GM18498 (cell line): ENCODE measurements at regions not wholly inside any gene's neighbourhood (a gene's known extent, or its start where the extent isn't known, plus 50 kb on each side); places are given as distances from the start of the nearest gene placed in this dataset.

ENCODE experiments used
- ATAC-seq: cut with Tn5 transposase; IDR thresholded peaks from one replicate; pipeline ENCODE4 v1.9.1; 2021; ENCODE audit warnings: mild to moderate bottlenecking, moderate library complexity; ENCODE audit not compliant: unreplicated experiment

DNA sequence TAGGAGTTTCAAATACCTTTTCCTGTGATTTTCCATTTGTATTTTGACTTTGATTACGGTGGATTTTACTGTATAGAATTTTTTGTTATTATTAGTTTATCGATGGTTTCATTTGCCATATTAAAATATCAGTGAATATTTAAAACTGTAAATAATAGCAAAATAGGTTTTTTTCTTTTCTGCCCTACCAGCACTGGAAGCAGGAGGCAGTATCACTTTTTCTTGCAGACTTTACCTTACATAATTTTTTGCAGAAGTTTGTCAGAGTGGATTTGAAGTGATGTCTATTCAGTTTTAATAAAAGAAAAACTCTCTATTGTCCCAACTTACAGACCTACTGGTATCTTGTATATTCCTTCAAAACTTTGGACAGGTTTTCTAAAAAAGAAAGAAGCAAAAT lies 213.6 kb downstream of the CENPF start:
- ATAC-seq: no peak

- ATAC-seq: no peak
These were observed 220.5 kb downstream of the CENPF start for GRCh38 chr1:214823311-214824117.

GRCh38 chr1:214824763-214825162 lies 221.8 kb downstream of the CENPF start:
- ATAC-seq: no peak

DNA sequence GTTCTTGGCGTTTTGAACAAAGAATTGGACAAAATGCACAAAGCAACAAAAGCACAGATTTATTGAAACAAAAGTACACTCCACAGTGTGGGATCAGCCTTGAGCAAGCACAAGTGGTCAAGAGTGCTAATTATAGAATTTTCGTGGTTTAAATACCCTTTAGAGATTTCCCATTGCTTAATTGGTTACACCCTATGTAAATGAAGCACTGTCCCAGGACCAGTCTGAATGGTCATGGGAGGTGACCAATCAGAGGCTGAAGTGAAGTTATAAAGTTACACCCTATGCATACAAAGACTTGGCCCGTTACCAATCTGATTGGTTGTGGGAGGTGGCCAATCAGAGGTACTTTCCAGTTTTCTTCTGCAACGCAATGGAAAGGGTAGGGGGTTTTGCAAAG lies 223.6 kb downstream of the CENPF start:
- ATAC-seq: no peak

DNA sequence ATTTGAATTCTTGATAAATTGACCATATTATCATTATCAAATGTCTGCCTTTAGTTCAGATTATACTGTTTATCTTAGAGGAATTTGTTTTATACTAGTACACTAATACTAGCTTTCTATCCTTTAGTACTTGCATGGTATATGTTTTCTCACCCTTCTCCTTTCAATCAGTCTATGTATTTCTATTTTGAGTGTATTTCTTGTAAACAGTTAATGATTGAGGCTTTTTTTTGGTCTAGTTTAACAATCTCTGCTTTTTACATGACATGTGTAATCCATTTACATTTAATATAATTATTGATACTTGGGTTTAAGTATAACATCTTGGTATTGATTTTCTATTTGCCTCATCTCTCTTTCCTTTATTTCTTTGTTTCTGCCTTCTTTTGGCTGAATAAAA lies 224.9 kb downstream of the CENPF start:
- no peak for ATAC-seq

DNA sequence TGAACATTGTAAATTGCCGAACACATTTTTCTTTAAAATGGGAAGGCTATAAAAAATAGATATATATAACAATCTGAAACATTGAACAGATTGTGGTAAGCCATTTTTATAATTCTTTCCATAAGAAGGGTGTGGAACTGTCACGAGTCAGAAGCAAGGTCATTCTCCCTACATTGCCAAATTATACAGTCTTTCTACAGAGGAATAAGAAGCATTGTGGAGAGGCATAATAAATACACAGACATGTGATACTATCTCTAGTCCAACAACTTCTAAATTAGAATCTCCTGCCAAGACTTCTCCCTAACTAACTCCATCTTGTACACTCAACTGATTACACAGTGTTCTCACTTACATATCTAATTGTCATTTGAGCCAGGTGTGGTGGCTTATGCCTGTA lies 227.9 kb downstream of the CENPF start:
- ATAC-seq: no peak

DNA sequence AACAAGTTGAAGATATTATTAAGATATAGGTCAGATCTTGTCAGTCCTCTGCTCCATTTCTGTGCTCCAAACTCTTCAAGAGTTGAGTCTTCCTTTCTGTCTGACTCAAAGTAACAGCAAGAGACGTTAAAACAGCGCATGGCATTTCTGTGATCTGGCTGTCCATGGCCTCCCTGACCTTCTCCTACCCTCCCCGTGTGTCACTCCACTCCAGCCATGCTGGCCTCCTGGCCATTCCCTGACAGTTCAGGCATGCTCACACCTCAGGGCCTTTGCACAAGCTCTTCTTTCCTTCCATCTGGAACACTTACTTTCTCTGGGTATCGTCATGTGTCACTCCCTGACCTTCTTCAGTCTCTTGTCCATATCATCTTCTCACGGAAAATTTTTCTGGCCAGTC lies 229.0 kb downstream of the CENPF start:
- no peak for ATAC-seq

DNA sequence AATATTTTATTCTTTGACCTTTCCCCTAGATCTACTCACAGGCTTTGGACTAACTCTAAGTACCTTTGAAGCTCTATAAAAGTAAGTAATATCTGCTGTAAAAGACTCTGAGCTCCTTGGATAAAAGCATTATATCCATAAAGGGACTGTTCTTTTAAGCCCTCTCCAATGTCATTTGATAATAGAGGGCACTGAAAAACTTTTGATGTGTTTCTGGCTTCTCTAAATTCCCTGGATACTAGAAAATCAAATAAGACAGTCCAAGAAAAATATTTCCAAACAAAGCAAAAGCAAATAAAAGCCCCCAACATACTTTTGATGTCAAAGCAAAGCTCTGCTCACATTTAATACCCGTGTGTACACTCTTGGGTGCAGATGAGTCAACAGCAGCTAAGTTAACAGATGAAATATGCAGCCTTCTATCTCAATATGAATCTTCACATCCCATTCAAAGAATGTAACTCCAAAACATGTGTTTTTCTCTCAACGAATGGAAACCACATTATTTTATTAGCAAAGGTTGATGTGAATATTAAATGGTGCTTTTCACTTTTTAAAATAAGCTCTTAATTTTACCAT lies 230.3 kb downstream of the CENPF start:
- no peak for ATAC-seq

DNA sequence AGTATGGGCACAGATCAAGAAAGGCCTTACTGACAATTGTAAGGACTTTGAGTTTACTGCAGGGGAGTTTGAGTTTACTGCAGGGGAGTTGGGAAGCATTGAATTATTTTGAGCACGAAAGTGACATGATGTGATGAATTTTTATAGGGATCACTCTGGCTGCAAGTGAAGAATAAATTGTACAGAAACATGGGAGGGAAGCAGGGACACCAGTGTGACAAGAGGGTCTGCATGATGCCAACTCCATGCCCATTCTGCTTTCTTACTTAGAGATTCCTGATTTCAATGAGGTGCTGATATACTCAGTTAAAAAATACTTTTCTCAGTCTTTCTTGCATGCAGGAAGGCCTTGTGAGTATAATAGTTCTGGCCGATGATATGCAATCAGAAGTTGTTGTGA lies 234.4 kb downstream of the CENPF start:
- no peak for ATAC-seq

DNA sequence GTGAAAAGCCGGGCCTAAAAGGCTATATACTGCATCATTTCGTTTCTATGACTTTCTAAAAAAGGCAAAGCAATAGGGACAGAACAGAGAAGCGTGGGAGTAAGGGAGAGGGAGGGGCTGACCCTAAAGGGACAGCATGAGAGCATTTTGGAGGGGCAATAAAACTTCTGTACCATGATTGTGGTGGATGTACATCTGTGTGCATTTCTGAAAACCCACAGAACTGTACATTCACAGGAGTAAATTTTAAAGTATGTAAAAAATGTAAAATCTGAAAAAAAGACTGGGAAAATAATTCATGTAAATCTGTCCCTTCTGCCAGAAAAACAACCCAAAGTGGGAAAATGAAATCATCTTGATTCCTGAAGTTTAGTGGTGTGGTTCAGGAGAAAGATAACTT lies 235.4 kb downstream of the CENPF start:
- ATAC-seq: no peak

DNA sequence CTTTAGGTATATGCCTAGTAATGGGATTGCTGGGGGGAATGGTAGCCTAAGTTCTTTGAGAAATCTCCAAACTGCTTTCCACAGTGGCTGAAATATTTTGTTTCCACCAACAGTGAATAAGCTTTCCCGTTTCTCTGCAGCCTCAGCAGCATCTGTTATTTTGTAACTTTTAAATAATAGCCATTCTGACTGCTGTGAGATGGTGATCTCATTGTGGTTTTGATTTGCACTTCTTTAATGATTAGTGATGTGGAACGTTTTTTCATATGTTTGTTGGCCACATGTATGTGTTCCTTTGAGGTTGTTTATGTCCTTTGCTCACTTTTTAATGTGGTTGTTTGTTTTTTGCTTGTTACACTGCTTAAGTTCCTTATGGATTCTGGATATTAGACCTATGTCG lies 237.4 kb downstream of the CENPF start:
- ATAC-seq: no peak

DNA sequence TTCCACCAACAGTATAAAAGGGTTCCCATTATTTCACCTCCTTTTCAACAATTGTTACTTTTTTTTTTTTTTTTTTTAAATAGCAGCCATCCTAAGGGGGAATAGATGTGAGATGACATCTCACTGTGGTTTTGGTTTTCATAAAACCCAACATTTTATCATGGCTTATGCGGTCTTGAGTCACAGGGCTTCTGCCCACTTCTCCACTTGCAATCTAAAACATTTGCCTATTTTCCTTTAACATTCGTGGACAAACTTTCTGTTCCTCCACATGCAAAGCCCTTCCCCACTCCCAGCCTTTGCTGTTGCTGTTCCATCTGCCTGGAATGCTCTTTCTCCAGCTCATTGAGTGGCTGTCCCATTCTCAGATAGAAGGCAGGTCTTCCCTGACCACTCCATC lies 239.7 kb upstream of the KCNK2 start:
- no peak for ATAC-seq

- no peak for ATAC-seq
These were observed 239.3 kb upstream of the KCNK2 start for GRCh38 chr1:214843281-214843680.

DNA sequence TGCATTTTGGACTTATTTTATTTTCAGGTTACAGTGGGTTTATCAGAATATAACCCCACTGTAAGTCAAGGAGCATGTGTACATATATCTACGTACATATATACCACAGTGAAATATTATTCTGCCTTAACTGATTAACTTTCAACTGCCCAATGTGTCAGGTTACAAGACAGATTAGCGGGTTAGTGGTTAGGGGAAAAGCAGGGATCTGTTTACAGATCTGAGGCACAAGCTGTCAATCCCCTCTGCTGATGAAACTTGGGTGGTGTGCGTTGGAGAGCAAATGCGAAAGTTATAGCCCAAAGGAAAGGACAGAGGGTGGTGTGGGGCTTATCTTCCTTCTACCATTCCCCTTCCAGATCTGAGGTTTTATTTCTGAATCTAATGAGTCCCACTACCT lies 238.2 kb upstream of the KCNK2 start:
- no peak for ATAC-seq

GRCh38 chr1:214846276-214846675 lies 236.3 kb upstream of the KCNK2 start:
- no peak for ATAC-seq

- no peak for ATAC-seq
These were observed 235.3 kb upstream of the KCNK2 start for GRCh38 chr1:214847071-214847810.

DNA sequence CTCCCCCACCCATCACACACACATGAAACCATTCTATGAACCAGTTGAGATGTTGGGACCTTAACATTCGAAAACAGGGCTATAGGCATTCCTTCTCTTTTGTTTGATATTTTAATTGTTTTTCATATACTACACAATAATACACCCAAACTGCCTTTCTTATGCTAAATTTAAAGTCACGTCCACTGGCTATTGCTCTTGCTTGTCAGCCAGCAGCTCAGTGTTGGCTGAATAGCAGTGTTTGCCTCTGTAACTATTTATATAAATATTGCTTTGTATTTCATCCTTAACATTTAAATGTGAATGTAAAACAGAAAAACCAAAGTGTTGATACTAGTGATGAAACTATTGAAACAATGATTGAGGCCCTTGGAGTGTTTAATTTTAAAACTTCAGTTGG lies 234.4 kb upstream of the KCNK2 start:
- ATAC-seq: no peak

DNA sequence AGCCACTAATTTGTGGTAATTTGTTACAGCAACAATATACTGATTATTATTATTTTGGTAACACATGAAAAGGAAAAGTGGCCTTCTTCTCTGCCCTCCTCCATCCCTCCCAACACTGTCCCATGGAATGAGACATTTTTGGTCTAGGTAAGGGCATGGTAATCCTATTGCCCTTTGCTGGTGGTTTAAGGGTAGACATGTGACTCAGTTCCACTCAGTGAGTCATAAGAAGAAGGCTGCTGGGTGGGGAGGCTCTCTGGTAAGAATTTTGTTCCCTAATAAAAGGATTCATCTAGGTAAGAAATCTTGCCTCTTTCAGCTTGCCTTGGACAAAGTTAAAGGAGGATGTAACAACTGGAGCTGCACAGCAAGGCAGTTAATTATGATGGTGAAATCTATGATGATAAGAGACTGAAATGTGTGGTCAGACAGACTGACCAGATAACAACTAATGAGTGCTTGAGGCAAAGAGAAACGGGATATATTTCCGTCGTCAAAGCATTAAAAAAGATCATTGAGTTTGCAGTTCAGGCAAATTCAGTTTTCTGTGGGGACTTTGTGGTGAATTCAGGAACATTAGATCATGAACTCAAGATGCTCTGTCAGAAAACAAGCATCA lies 232.0 kb upstream of the KCNK2 start:
- ATAC-seq: no peak

DNA sequence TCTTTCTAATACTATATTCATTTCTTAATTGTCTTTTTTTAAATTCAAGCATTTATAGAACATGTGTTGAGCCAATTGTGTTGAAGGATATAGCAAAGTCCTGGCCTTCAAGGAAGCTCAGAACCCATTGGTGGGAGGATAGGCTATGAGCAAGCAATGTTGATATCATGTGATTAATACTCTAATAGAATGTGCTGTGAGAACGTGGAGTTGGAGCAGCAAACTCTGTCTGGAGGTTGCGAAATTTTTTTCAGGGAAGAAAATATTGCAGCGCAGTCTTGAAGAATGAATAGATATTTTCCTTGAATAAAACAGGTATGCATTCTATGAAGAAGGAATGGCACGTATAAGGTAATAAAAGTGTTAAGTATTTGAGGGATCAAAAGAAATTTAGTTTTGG lies 229.2 kb upstream of the KCNK2 start:
- ATAC-seq: no peak

- ATAC-seq: no peak
These were observed 228.2 kb upstream of the KCNK2 start for GRCh38 chr1:214854126-214854875.

DNA sequence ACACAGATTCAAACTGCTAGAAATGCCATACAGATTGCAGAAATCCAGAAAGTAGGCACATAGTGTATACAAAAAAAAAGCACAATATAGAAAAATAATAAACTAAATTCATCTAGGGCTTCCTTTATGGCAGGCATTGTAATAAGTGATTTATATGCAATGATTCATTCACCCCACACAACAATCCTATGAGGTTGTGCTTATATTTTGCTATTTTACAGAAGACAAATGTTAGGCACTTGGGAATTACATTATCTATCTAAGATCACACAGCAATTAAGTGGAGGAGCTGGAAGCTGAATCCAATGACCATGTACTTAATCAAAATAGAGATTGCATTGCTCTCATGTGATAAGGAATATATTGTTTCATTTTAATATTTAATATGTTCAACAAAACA lies 225.7 kb upstream of the KCNK2 start:
- no peak for ATAC-seq
